Muscle layer of duodenum (tissue), 2 donors: ENCODE measurements at regions not wholly inside any gene's neighbourhood (a gene's known extent, or its start where the extent isn't known, plus 50 kb on each side); places are given as distances from the start of the nearest gene placed in this dataset.
"Not testable (repeated sequence)": the region's sequence is repeated elsewhere in the genome, so short reads cannot be mapped to it uniquely, and the experiment has no call there.

Experiments used
- H3K27ac ChIP-seq: one replicate; pipeline ENCODE4 v1.7.0; 2013; ENCODE audit warnings: mild to moderate bottlenecking, low read length
- H3K27me3 ChIP-seq: one replicate; pipeline ENCODE4 v1.7.0; 2013; ENCODE audit warnings: low read depth, mild to moderate bottlenecking, control low read depth, low read length
- H3K36me3 ChIP-seq, 2 donors: one replicate each; pipeline ENCODE4 v1.7.0; 2013; ENCODE audit warnings: low read length in 2 of 2, control low read depth in 1 of 2, mild to moderate bottlenecking in 1 of 2; ENCODE audit not compliant: insufficient read depth in 2 of 2, control insufficient read depth in 1 of 2
- H3K4me1 ChIP-seq, 2 donors: one replicate each; pipeline ENCODE4 v1.7.0; 2013; ENCODE audit warnings: low read length in 2 of 2, mild to moderate bottlenecking in 2 of 2, control low read depth in 1 of 2, moderate library complexity in 1 of 2; ENCODE audit not compliant: insufficient read depth in 2 of 2, control insufficient read depth in 1 of 2
- H3K4me3 ChIP-seq, 2 donors: one replicate each; pipeline ENCODE4 v1.7.0; 2013; ENCODE audit warnings: low read length in 2 of 2, low read depth in 1 of 2, mild to moderate bottlenecking in 1 of 2
- H3K9me3 ChIP-seq, 2 donors: one replicate each; pipeline ENCODE4 v1.7.0; 2013; ENCODE audit warnings: low read length in 2 of 2, control low read depth in 1 of 2, mild to moderate bottlenecking in 1 of 2; ENCODE audit not compliant: control insufficient read depth in 1 of 2
- donor health status: healthy.

- H3K4me3 ChIP-seq = no peak overlapping the region
- H3K27ac ChIP-seq = no peak overlapping the region
- no peaks in the 10 kb centered on the region for H3K4me1 ChIP-seq
- no peaks in the 10 kb centered on the region for H3K36me3 ChIP-seq
- H3K27me3 ChIP-seq = no peaks in the 10 kb centered on the region
- no peaks in the 10 kb centered on the region for H3K9me3 ChIP-seq
Observed at GRCh38 chr15:93940226-93940625, 291.1 kb upstream of the MCTP2 start.

- Histone ChIP-seq H3K36me3 (no peaks in the 10 kb centered on the region), H3K4me3 (no peak overlapping the region), H3K9me3 (no peaks in the 10 kb centered on the region), H3K4me1 (no peaks in the 10 kb centered on the region), H3K27ac (no peak overlapping the region), H3K27me3 (no peaks in the 10 kb centered on the region)
Observed at GRCh38 chr15:93932164-93932776, 299.1 kb upstream of the MCTP2 start.

- H3K27ac ChIP-seq = peak overlapping the region; percentile 39
- no peaks in the 10 kb centered on the region for H3K27me3 ChIP-seq
- H3K9me3 ChIP-seq = no peaks in the 10 kb centered on the region
- no peak overlapping the region for H3K4me3 ChIP-seq
- no peaks in the 10 kb centered on the region for H3K4me1 ChIP-seq
- H3K36me3 ChIP-seq = no peaks in the 10 kb centered on the region
Observed at GRCh38 chr15:93929375-93930094, 301.8 kb upstream of the MCTP2 start.

GRCh38 chr15:93920204-93920603 lies 311.2 kb upstream of the MCTP2 start:
- H3K27me3 ChIP-seq = no peaks in the 10 kb centered on the region
- no peak overlapping the region for H3K4me3 ChIP-seq
- no peaks in the 10 kb centered on the region for H3K36me3 ChIP-seq
- H3K4me1 ChIP-seq = no peaks in the 10 kb centered on the region
- H3K27ac ChIP-seq = no peak overlapping the region
- peaks cover 0 to 4% of the 10 kb centered on the region in 2 donors for H3K9me3 ChIP-seq

- not testable (repeated sequence) for H3K36me3 ChIP-seq, H3K27me3 ChIP-seq
Observed at GRCh38 chr15:93918801-93919200, 312.6 kb upstream of the MCTP2 start.

GRCh38 chr15:93917181-93917580 lies 314.2 kb upstream of the MCTP2 start:
- H3K27me3 ChIP-seq = no peaks in the 10 kb centered on the region
- H3K9me3 ChIP-seq = peaks cover 0 to 4% of the 10 kb centered on the region in 2 donors
- H3K4me3 ChIP-seq = no peak overlapping the region
- no peaks in the 10 kb centered on the region for H3K4me1 ChIP-seq
- H3K36me3 ChIP-seq = no peaks in the 10 kb centered on the region
- no peak overlapping the region for H3K27ac ChIP-seq

More at GRCh38 chr15:93918801-93919200, 312.6 kb upstream of the MCTP2 start:
- H3K4me3 ChIP-seq, H3K4me1 ChIP-seq, H3K9me3 ChIP-seq, H3K27ac ChIP-seq: not testable (repeated sequence)

GRCh38 chr15:93913871-93914270 lies 317.5 kb upstream of the MCTP2 start:
- no peaks in the 10 kb centered on the region for H3K36me3 ChIP-seq
- H3K27me3 ChIP-seq = no peaks in the 10 kb centered on the region
- H3K9me3 ChIP-seq = no peaks in the 10 kb centered on the region

GRCh38 chr15:93913310-93913709 lies 318.1 kb upstream of the MCTP2 start:
- no peaks in the 10 kb centered on the region for H3K36me3 ChIP-seq
- H3K4me1 ChIP-seq = no peaks in the 10 kb centered on the region
- no peak overlapping the region for H3K27ac ChIP-seq
- no peaks in the 10 kb centered on the region for H3K9me3 ChIP-seq
- H3K27me3 ChIP-seq = no peaks in the 10 kb centered on the region
- no peak overlapping the region for H3K4me3 ChIP-seq

More at GRCh38 chr15:93913871-93914270, 317.5 kb upstream of the MCTP2 start:
- H3K4me1 ChIP-seq = no peaks in the 10 kb centered on the region
- no peak overlapping the region for H3K4me3 ChIP-seq
- H3K27ac ChIP-seq = no peak overlapping the region

- H3K27me3 ChIP-seq = no peaks in the 10 kb centered on the region
- H3K36me3 ChIP-seq = no peaks in the 10 kb centered on the region
- H3K9me3 ChIP-seq = no peaks in the 10 kb centered on the region
- H3K4me3 ChIP-seq = no peak overlapping the region
- H3K27ac ChIP-seq = no peak overlapping the region
- no peaks in the 10 kb centered on the region for H3K4me1 ChIP-seq
Observed at GRCh38 chr15:93900476-93901400, 330.6 kb upstream of the MCTP2 start.

- no peak overlapping the region for H3K27ac ChIP-seq
- no peak overlapping the region for H3K4me3 ChIP-seq
- no peaks in the 10 kb centered on the region for H3K9me3 ChIP-seq
- no peaks in the 10 kb centered on the region for H3K4me1 ChIP-seq
- H3K36me3 ChIP-seq = no peaks in the 10 kb centered on the region
- H3K27me3 ChIP-seq = no peaks in the 10 kb centered on the region
Observed at GRCh38 chr15:93899817-93900216, 331.5 kb upstream of the MCTP2 start.

GRCh38 chr15:93897377-93897776 lies 334.0 kb upstream of the MCTP2 start:
- no peaks in the 10 kb centered on the region for H3K27me3 ChIP-seq
- no peak overlapping the region for H3K4me3 ChIP-seq
- H3K9me3 ChIP-seq = no peaks in the 10 kb centered on the region

More at GRCh38 chr15:93897377-93897776, 334.0 kb upstream of the MCTP2 start:
- Histone ChIP-seq H3K27ac (no peak overlapping the region), H3K36me3 (no peaks in the 10 kb centered on the region), H3K4me1 (no peaks in the 10 kb centered on the region)
